NK-92 treated with Interleukin-12 subunit alpha and Interleukin-12 subunit beta, amount 100 ng/mL, for 24 hours (cell line): ENCODE measurements at regions not wholly inside any gene's neighbourhood (a gene's known extent, or its start where the extent isn't known, plus 50 kb on each side); places are given as distances from the start of the nearest gene placed in this dataset.

Experiments
- DNase-seq: peaks from one replicate; lab custom pipeline; 2025; lab: John Stamatoyannopoulos, UW

- DNase-seq = no peak
These were observed 98.4 kb downstream of the ZFP36L2 start for GRCh38 chr2:43127941-43128558.

- peak; percentile 68 for DNase-seq
These were observed 99.0 kb downstream of the ZFP36L2 start for GRCh38 chr2:43127208-43127940.

- DNase-seq = no peak
These were observed 99.6 kb downstream of the ZFP36L2 start for GRCh38 chr2:43126817-43127207.

DNA sequence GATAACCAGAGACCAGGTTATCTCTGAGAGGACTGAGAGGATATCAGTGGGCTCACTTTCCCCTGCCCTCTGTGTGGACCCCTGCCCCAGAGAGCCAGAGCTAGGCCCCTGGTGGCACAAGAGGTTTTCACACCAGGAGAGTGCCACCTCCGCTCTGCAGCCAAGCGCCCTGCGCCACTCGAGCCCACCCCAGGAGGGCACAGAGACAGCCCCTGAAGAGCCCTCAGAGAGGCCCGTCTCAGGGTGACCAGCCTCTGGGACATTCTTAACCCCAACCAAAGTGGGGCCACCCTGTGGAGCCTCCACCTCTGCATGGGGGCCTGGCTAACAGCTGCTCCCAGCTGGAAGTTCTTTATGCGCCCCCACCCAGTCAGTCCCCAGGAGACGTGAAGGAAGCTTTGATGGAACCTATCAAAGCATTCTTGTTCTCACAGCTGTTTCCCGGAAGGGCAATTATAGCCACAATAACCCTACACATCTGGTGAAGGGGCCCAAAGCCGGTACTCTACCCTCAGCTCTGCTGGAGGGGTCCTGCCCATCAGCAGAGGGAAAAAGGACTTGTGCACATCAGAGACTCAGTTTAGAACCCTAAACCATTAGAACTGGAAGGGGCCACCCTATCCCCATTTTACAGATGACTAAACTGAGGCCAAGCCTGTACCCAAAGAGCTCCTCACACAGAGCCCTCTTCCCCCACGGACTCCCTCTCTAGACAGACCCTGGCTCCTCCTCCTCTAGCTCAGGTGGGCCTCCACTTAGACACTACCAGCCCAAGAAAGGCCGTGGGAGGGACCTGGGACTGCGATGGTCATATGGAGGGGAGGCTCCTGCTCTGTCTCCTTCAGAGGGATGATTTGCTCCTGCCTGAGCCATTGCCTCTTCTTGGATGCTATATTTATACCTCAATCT lies 101.1 kb downstream of the ZFP36L2 start:
- no peak for DNase-seq

DNA sequence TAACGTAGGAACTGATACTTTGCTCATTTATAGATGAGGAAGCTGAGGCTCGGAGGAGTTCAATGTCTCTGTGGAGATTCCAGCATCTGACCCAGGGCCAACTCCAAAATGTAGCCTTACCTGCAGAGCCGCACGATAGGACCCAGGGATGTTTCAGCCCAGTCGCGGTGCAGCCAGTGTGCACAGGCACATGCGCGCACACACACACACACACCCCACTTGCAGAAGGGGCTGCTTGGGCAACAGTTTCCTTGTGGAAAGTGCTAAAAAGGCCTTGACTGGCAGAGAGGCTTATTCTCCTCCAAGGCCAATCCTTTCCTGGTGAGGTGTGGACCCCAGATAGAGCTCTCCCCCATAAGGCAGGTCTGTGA lies 101.7 kb downstream of the ZFP36L2 start:
- no peak for DNase-seq

- no peak for DNase-seq
These were observed 102.3 kb downstream of the ZFP36L2 start for GRCh38 chr2:43123981-43124686.

DNA sequence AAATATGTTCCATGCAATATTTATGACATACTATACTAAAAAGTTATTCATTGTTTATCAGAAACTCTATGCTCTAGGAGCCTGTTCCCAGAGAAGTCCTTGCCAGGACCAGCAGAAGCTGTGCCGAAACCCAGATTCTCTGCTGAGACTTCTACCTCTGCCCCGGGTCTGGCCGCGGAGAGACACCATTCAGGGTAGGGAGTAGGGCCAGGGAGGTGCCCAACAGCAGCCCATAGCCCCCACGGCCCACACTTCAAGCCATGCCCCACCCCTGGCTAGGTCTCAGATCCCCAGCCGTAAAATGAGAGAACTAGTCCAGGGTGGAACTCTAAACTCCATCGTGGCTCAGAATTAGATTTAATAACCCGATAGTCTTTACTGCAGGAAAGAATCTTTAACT lies 102.9 kb downstream of the ZFP36L2 start:
- no peak for DNase-seq

GRCh38 chr2:43123028-43123427 lies 103.4 kb downstream of the ZFP36L2 start:
- no peak for DNase-seq

- DNase-seq = no peak
These were observed 104.7 kb downstream of the ZFP36L2 start for GRCh38 chr2:43121580-43122314.

DNA sequence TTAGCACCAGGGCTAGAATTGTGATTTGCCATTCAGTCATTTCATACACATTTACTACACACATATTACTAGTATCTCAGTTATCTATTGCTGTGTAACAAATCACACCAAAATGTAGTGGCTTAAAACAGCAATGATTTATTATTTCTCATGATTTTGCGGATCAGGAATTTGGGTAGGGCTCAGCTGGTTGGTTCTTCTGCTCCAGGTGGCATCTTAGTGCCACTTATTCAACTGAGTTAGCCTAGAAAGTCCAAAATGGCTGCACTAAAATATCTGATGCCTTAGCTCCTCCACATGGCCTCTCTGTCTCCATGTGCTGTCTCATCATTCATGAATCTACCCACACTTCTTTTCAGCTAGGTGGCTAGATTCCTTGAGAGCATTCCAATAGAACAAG lies 107.1 kb downstream of the ZFP36L2 start:
- no peak for DNase-seq

- DNase-seq = no peak
These were observed 108.8 kb downstream of the ZFP36L2 start for GRCh38 chr2:43117521-43118143.

DNA sequence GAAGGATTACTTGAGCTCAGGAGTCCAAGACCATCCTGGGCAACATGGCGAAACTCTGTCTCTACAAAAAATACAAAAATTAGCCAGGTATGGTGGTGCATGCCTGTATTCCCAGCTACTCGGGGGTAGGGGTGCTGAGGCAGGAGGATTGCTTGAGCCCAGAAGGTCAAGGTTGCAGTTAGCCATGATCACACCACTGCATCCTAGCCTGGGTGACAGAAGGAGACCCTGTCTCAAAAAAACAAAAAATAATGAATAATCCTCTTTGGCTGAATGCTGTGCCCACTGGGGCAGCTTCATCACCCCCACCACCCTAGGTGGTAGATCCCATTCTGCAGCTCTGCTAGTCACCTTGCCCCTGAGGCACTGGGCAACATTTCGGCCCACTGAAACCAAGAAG lies 109.4 kb downstream of the ZFP36L2 start:
- no peak for DNase-seq

DNA sequence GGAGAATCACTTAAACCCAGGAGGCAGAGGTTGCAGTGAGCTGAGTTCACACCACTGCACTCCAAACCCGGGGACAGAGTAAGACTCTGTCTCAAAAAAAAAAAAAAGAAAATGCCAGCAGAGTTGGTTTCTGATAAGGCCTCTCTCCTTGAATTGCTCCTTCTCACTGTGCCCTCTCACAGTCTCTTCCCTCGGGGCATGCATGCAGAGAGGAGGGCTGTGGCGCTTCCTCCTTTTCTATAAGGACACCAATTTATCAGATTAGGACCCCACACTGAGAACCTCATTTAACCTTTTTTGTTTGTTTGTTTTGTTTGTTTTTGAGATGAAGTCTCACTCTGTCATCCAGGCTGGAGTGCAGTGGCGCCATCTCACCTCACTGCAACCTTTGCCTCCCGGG lies 110.5 kb downstream of the ZFP36L2 start:
- DNase-seq = no peak

DNA sequence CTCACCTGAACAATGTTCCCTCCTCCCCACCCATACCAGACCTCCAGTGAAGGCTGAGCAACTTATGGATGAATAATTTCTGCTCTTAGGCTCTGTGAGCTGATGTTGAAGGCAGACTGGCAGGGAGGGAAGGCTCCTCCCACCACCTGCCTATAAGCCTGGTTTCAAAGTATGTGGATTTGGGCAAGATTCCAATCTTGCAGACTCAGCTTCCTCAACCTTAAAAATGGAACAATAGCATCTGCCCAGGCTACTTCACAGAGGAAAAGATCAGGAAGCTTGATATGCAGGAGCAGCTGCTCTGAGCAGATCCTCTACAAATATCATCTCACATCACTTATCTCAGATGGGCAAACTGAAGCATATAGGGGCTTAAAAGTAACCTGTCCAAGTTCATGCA lies 112.2 kb downstream of the ZFP36L2 start:
- no peak for DNase-seq

GRCh38 chr2:43111788-43112554 lies 114.4 kb downstream of the ZFP36L2 start:
- no peak for DNase-seq

DNA sequence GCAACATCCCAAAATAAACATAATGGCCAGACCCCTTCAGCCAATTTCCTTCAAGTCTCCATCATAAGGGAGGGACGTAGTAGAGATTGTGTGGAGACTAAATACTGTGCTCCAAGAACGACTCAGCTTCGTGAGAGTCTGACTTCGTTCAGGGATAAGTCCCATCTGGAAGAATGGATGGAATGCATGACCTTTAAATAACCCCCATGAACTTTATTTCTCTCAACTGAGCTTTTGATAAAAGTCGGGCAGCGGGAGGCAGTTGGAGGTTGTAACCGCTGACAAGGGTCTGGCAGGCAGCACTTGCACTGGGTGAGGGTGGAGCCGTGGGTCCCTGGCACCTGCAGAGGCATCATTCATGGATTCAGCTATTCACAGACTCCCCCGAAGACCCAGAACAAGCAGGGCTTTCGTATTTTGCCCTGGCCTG lies 115.9 kb downstream of the ZFP36L2 start:
- DNase-seq = no peak

DNA sequence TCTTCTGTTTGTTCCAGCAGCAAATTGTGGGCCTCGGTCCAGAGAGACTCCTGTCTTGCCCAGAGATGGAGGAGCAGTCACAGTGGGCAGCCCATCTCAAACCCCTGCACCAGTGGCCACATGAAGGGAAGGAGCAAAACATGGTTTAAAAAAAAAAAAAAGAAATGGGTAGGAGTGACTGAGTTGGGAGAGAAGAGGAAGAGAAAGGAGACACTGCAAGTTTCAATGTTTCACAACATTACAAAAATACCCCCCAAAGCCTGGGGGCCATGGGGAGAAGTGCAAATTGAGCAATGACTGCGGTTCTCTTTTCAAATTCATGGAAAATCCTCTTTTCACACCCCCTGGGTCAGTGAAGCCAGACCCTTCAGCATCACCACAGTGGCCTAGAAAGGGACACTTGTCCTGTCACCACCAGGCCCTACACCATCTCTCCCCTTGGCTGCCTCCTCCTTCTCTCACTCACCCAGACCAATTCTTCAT lies 117.1 kb downstream of the ZFP36L2 start:
- no peak for DNase-seq

GRCh38 chr2:43107679-43108078 lies 118.7 kb downstream of the ZFP36L2 start:
- no peak for DNase-seq

DNA sequence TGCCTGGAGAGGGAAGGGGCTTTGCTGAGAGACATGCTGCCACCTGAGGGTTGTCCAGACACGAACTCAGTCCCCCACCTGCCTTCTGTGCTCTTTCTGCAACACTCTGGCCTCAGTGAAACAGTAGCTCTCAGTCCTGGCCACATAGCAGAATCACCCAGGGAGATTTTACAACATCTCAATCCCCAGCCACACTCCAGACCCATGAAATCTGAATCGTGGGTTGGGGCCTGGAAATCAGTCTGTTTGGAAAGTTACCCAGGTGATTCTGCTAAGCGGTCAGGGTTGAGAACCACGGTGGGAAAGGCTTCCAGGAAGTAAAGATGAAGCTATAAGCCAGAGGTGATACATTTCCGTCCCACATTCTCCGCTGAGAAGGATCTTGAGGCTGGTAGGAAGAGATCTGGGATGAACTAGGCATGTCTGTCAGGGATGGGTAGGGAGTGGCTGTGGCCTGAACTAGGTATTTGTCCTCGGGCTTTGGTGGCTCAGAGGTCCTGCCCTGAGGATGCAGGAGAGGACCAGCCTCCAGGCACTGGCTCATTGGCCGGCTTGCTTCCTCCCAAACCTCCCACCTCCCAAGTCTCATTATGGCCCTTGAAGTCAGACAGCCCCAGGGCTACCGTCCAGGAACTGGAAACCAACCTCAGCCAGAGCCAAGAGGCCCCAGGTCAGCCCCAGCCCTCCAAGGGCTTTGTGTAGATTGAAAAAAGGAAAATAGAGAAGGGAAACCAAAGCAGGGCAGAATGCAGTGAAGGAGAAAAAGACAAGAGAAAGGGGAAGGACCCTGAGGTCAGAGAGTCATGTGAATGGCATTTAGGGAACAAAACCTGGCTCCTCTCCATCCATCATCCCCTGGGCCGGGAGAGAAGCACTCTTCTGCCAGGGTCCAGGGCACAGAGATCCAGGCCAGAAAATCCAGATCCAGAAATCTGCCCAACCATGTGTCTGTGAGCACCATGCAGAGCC lies 119.6 kb downstream of the ZFP36L2 start:
- no peak for DNase-seq
